Heart right ventricle (tissue), 16 donors: ENCODE measurements at regions not wholly inside any gene's neighbourhood (a gene's known extent, or its start where the extent isn't known, plus 50 kb on each side); places are given as distances from the start of the nearest gene placed in this dataset.

Source experiments
- ATAC-seq, 8 donors: fragments of 200-7000 bp; cut with Tn5 transposase; one replicate each; pipeline ENCODE4 v1.9.1; 2020; ENCODE audit warnings: mild to moderate bottlenecking in 8 of 8, moderate library complexity in 8 of 8, moderate number of reproducible peaks in 1 of 8
- DNase-seq, 2 donors: peaks; one replicate each; pipeline ENCODE4 v3.0.0-alpha.2; 2020
- H3K27ac ChIP-seq, 10 donors: fragments of 200-600 bp; sonication (generic) in 2 of 10; one replicate each; pipeline versions ENCODE4 v1.5.0 to v1.8.0; 2020 to 2022; ENCODE audit warnings: mild to moderate bottlenecking in 3 of 10
- H3K27me3 ChIP-seq, 7 donors: fragments of 200-600 bp; one replicate each; pipeline ENCODE4 v1.8.0; 2021 to 2022; ENCODE audit warnings: mild to moderate bottlenecking in 2 of 7
- H3K36me3 ChIP-seq, 9 donors: fragments of 200-600 bp; sonication (generic) in 1 of 9; one replicate each; pipeline versions ENCODE4 v1.5.0 to v1.8.0; 2020 to 2022; ENCODE audit warnings: mild to moderate bottlenecking in 2 of 9
- H3K4me1 ChIP-seq, 9 donors: fragments of 200-600 bp; sonication (generic) in 1 of 9; one replicate each; pipeline versions ENCODE4 v1.5.0 to v1.8.0; 2020 to 2022; ENCODE audit warnings: mild to moderate bottlenecking in 4 of 9
- H3K4me3 ChIP-seq, 10 donors: fragments of 200-600 bp; sonication (generic) in 2 of 10; one replicate each; pipeline versions ENCODE4 v1.5.0 to v1.8.0; 2020 to 2022; ENCODE audit warnings: mild to moderate bottlenecking in 7 of 10, moderate library complexity in 2 of 10
- H3K9me3 ChIP-seq, 11 donors: fragments of 200-600 bp in 10 of 11; sonication (generic) in 2 of 11; one replicate each; pipeline versions ENCODE4 v1.5.0 to v1.8.0; 2013 to 2022; ENCODE audit warnings: mild to moderate bottlenecking in 2 of 11, control low read depth in 1 of 11, moderate library complexity in 1 of 11
- CTCF ChIP-seq, 9 donors: fragments of 200-600 bp; sonication (generic) in 2 of 9; IDR thresholded peaks; one replicate each; pipeline versions ENCODE4 v1.5.0 to v1.8.0; 2021 to 2022; ENCODE audit warnings: antibody characterized with exemption in 9 of 9, mild to moderate bottlenecking in 5 of 9, moderate library complexity in 1 of 9
- WGBS, 2 donors: extraction: QIAGEN DNeasy Blood & Tissue Kit; methylation state at CpG; one replicate each; pipeline ENCODE4 v1.1.7; 2013; ENCODE audit warnings: inconsistent platforms in 1 of 2; 5-methylcytosine and 5-hydroxymethylcytosine counted together
- intact Hi-C, 10 donors: fragments of 100-400 bp; cut with DNase I; formaldehyde crosslinking; loops; one replicate each; pipeline versions ENCODE4 v1.11.1 to v1.14.2; 2022
- donor health status: Arrhythmogenic right ventricular cardiomyopathy.
- donor health status: ischemic (EF 13 %, LVEDD 7.1; RV severe dilation, severe dysfunction).
- donor health status: healthy with polysubstance abuse.
- donor health status: DM: no; HTN: yes; CAD: no.
- donor health status: DM: no; HTN: no; CAD: no.
- donor health status: ischemic (EF 25% LVEDD 6.9; RV normal size, moderate dysfunction).
- donor health status: ischemic (EF 25% LVEDD 5.7; RV mildly dilated, moderate dysfunction).
- donor health status: healthy.
- donor health status: DM: yes; HTN: yes; CAD: no.
- donor health status: Ischemic cardiomyopathy.
- donor health status: ischemic (EF 35%, LVEDD 5.7; RV mildly dilated, moderate dysfunction).
- donor health status: nonischemic (EF 11% LVEDD 7.7; RV severe dilation, severe dysfunction).
- donor health status: DM: yes; HTN: yes; CAD: no.
- donor health status: PGD.
- donor health status: ischemic (EF 29% LVEDD 5.4; RV normal size, mild dysfunction).
- donor health status: nonischemic (EF 23%, LVEDD 6.1; RV moderate dilation, normal function).

GRCh38 chr2:105943977-105944376, 199.3 kb downstream of the NCK2 start:
- WGBS, 2 donors, result 95 to 97% methylated on average over 20 of the region's 20 CpGs
- intact Hi-C loops, result no loop called here
- ATAC-seq, result no peak
- H3K9me3 ChIP-seq, result peaks cover 0 to 16% (median 0%) of the 10 kb centered on the region in 11 donors
- TF ChIP-seq CTCF (IDR thresholded peaks at IDR 0.05), result no peak
- peaks cover 0 to 10% (median 0%) of the 10 kb centered on the region in 9 donors for H3K4me1 ChIP-seq
- H3K36me3 ChIP-seq, result no peaks in the 10 kb centered on the region
- no peak for DNase-seq
- H3K27ac ChIP-seq, result no peak overlapping the region
- H3K4me3 ChIP-seq, result no peak overlapping the region
- H3K27me3 ChIP-seq, result no peaks in the 10 kb centered on the region
